CD1c-positive myeloid dendritic cell (primary cell): ENCODE measurements at regions not wholly inside any gene's neighbourhood (a gene's known extent, or its start where the extent isn't known, plus 50 kb on each side); places are given as distances from the start of the nearest gene placed in this dataset.

ENCODE experiments used
- DNase-seq: peaks from one replicate; pipeline ENCODE4 v3.0.0-alpha.2; 2016; ENCODE audit errors: extremely low spot score

GRCh38 chr3:66744986-66745385, 244.2 kb upstream of the LRIG1 start:
- DNase-seq, result no peak

- no peak for DNase-seq
These were observed 246.4 kb upstream of the LRIG1 start for GRCh38 chr3:66747261-66747660.

GRCh38 chr3:66747696-66748095, 246.9 kb upstream of the LRIG1 start:
- DNase-seq, result no peak

- DNase-seq, result no peak
These were observed 247.5 kb upstream of the LRIG1 start for GRCh38 chr3:66748175-66748876.

GRCh38 chr3:66751842-66752241, 246.3 kb upstream of the KBTBD8 start:
- no peak for DNase-seq

- no peak for DNase-seq
These were observed 244.4 kb upstream of the KBTBD8 start for GRCh38 chr3:66753670-66754069.

- no peak for DNase-seq
These were observed 243.5 kb upstream of the KBTBD8 start for GRCh38 chr3:66754613-66755012.

- no peak for DNase-seq
These were observed 242.2 kb upstream of the KBTBD8 start for GRCh38 chr3:66755924-66756323.

- DNase-seq, result no peak
These were observed 241.6 kb upstream of the KBTBD8 start for GRCh38 chr3:66756468-66757036.

- no peak for DNase-seq
These were observed 236.9 kb upstream of the KBTBD8 start for GRCh38 chr3:66761093-66761780.

- DNase-seq, result no peak
These were observed 235.0 kb upstream of the KBTBD8 start for GRCh38 chr3:66762916-66763693.

- no peak for DNase-seq
These were observed 220.0 kb upstream of the KBTBD8 start for GRCh38 chr3:66778107-66778506.

GRCh38 chr3:66778777-66779176, 219.3 kb upstream of the KBTBD8 start:
- no peak for DNase-seq

GRCh38 chr3:66785191-66785909, 212.8 kb upstream of the KBTBD8 start:
- no peak for DNase-seq

- no peak for DNase-seq
These were observed 208.4 kb upstream of the KBTBD8 start for GRCh38 chr3:66789580-66790237.

GRCh38 chr3:66792086-66792485, 206.0 kb upstream of the KBTBD8 start:
- no peak for DNase-seq

GRCh38 chr3:66795365-66795764, 202.7 kb upstream of the KBTBD8 start:
- no peak for DNase-seq

GRCh38 chr3:66796343-66796742, 201.8 kb upstream of the KBTBD8 start:
- no peak for DNase-seq

GRCh38 chr3:66797889-66798560, 200.1 kb upstream of the KBTBD8 start:
- DNase-seq, result no peak

GRCh38 chr3:66800941-66801545, 197.1 kb upstream of the KBTBD8 start:
- DNase-seq, result no peak
